HepG2 (cell line): ENCODE measurements at regions not wholly inside any gene's neighbourhood (a gene's known extent, or its start where the extent isn't known, plus 50 kb on each side); places are given as distances from the start of the nearest gene placed in this dataset.

Experiments
- ATAC-seq: fragments of 200-7000 bp; cut with Tn5 transposase; 3 replicates; pipeline ENCODE4 v1.9.1; 2020; ENCODE audit warnings: mild to moderate bottlenecking, moderate library complexity
- BruUV-seq: library from RNA; stranded (reverse); fragments of 400-500 nt; replicated peaks from 2 replicates; lab custom pipeline; 2021; lab: Mats Ljungman, UMichigan
- CTCF ChIA-PET: fragments of 300-600 bp; formaldehyde crosslinking; extraction: SDS; loops from one replicate; lab custom pipeline; 2021; ENCODE audit warnings: low total read pairs, inconsistent platforms, low intra/inter-chr PET ratio; lab: Yijun Ruan, JAX
- POLR2A ChIA-PET: fragments of 350-600 bp; sonication (Branson Sonifier 250); formaldehyde crosslinking; loops from one replicate; lab custom pipeline; 2020; ENCODE audit warnings: antibody characterized with exemption, inconsistent platforms; lab: Yijun Ruan, JAX
- DNase-seq: peaks from one replicate; pipeline ENCODE4 v3.0.0-alpha.2; 2015; ENCODE audit warnings: low spot score
- FAIRE-seq: peaks from 3 replicates; lab custom pipeline; 2011; peaks lifted over from hg19 to GRCh38; lab: Jason Lieb, UNC
- H2AFZ ChIP-seq: one replicate; pipeline ENCODE4 v1.6.1; 2011; ENCODE audit warnings: low read length, inconsistent platforms
- H3K27ac ChIP-seq: fragments of 300-600 bp; 3 replicates; pipeline ENCODE4 v1.8.0; 2011; ENCODE audit warnings: mixed run types, mild to moderate bottlenecking, mixed read lengths, low read length, inconsistent platforms; ENCODE audit not compliant: insufficient read depth; ENCODE audit errors: extremely low read length
- H3K27me3 ChIP-seq, 2 experiments: fragments of 200-600 bp in 1 of 2; 2 replicates in 1 of 2; 3 replicates in 1 of 2; pipeline versions ENCODE4 v1.6.0 to v1.8.0; 2011; ENCODE audit warnings: low read length in 2 of 2, mild to moderate bottlenecking in 2 of 2, moderate library complexity in 2 of 2, inconsistent platforms in 1 of 2; ENCODE audit not compliant: insufficient read depth in 2 of 2, control insufficient read depth in 1 of 2
- H3K36me3 ChIP-seq, 2 experiments: fragments of 200-600 bp in 1 of 2; replicated peaks in 1 of 2; 2 replicates in 1 of 2; 3 replicates in 1 of 2; pipeline versions ENCODE4 v1.5.1 to v1.8.0; 2011; ENCODE audit warnings: low read length in 2 of 2, inconsistent platforms in 1 of 2; ENCODE audit not compliant: insufficient read depth in 2 of 2, control insufficient read depth in 1 of 2
- H3K4me1 ChIP-seq: 2 replicates; pipeline ENCODE4 v1.5.1; 2012; ENCODE audit warnings: low read length, inconsistent platforms; ENCODE audit not compliant: insufficient read depth
- H3K4me2 ChIP-seq: 2 replicates; pipeline ENCODE4 v1.6.0; 2011; ENCODE audit warnings: low read depth, low read length, inconsistent platforms
- H3K4me3 ChIP-seq, 3 experiments: fragments of 200-600 bp in 1 of 3; sonication (generic), shearing (Covaris generic) in 1 of 3; replicated peaks in 1 of 3; 2 replicates each; pipeline ENCODE4 v1.5.1; 2011 to 2016; ENCODE audit warnings: low read length in 3 of 3, inconsistent platforms in 2 of 3, low read depth in 2 of 3, mild to moderate bottlenecking in 2 of 3, control low read depth in 1 of 3, mixed read lengths in 1 of 3; ENCODE audit not compliant: insufficient read depth in 1 of 3
- H3K79me2 ChIP-seq: one replicate; pipeline ENCODE4 v1.6.1; 2011; ENCODE audit warnings: low read length, inconsistent platforms; ENCODE audit not compliant: insufficient read depth
- H3K9ac ChIP-seq: 2 replicates; pipeline ENCODE4 v1.6.0; 2011; ENCODE audit warnings: mild to moderate bottlenecking, low read depth, low read length, inconsistent platforms; ENCODE audit not compliant: insufficient read depth
- H3K9me3 ChIP-seq: 2 replicates; pipeline ENCODE4 v1.5.1; 2012; ENCODE audit warnings: mild to moderate bottlenecking, low read length
- H4K20me1 ChIP-seq: 2 replicates; pipeline ENCODE4 v1.6.0; 2011; ENCODE audit warnings: inconsistent platforms, mild to moderate bottlenecking, low read length, moderate library complexity; ENCODE audit not compliant: insufficient read depth
- ARID2 ChIP-seq: sonication (generic); formaldehyde crosslinking; IDR thresholded peaks from 2 replicates; pipeline ENCODE4 v1.8.1; 2022; ENCODE audit warnings: mild to moderate bottlenecking, missing genetic modification reagents, borderline replicate concordance
- CEBPG ChIP-seq: IDR thresholded peaks from 2 replicates; pipeline ENCODE4 v1.6.1; 2016
- CREB1 ChIP-seq, 2 experiments: fragments of 450-650 bp in 1 of 2; IDR thresholded peaks; 2 replicates each; pipeline ENCODE4 v1.6.1; 2016 to 2017; ENCODE audit warnings: control low read depth in 1 of 2, mild to moderate bottlenecking in 1 of 2, missing compliant biosample characterization in 1 of 2, missing genetic modification characterization in 1 of 2
- DPF2 ChIP-seq: sonication (generic); formaldehyde crosslinking; IDR thresholded peaks from 2 replicates; pipeline ENCODE4 v1.4.0; 2020; ENCODE audit warnings: mild to moderate bottlenecking, low read depth, missing genetic modification reagents, borderline replicate concordance
- ELF1 ChIP-seq: sonication (generic); formaldehyde crosslinking; IDR thresholded peaks from 2 replicates; pipeline ENCODE4 v1.4.0; 2020; ENCODE audit warnings: missing genetic modification reagents
- EZH2 ChIP-seq: conservative IDR thresholded peaks from 2 replicates; pipeline ENCODE4 v1.6.1; 2012; ENCODE audit warnings: mild to moderate bottlenecking, low read depth, low read length, moderate library complexity
- FOXJ3 ChIP-seq: sonication (generic); formaldehyde crosslinking; IDR thresholded peaks from 2 replicates; pipeline ENCODE4 v1.4.0; 2020; ENCODE audit warnings: missing genetic modification reagents, mild to moderate bottlenecking, borderline replicate concordance
- HDAC2 ChIP-seq: sonication (generic); formaldehyde crosslinking; IDR thresholded peaks from 2 replicates; pipeline ENCODE4 v1.4.0; 2020; ENCODE audit warnings: missing genetic modification reagents
- HNRNPL ChIP-seq: fragments of 200-400 bp; formaldehyde crosslinking; IDR thresholded peaks from 2 replicates; pipeline ENCODE4 v1.6.1; 2017; ENCODE audit warnings: mild to moderate bottlenecking, low read depth, low read length
- PAWR ChIP-seq: sonication (generic); formaldehyde crosslinking; IDR thresholded peaks from 2 replicates; pipeline ENCODE4 v1.4.0; 2020; ENCODE audit warnings: missing genetic modification reagents, mild to moderate bottlenecking, borderline replicate concordance
- RARA ChIP-seq: IDR thresholded peaks from 2 replicates; pipeline ENCODE4 v1.6.1; 2016; ENCODE audit warnings: missing genetic modification reagents, missing compliant biosample characterization
- RBM22 ChIP-seq: fragments of 200-400 bp; formaldehyde crosslinking; optimal IDR thresholded peaks from 2 replicates; pipeline ENCODE3; 2017; ENCODE audit warnings: mild to moderate bottlenecking, low read length, moderate library complexity
- SRF ChIP-seq: IDR thresholded peaks from 2 replicates; pipeline ENCODE4 v1.6.1; 2011; ENCODE audit warnings: mild to moderate bottlenecking, low read depth, low read length, moderate library complexity
- TCF7L2 ChIP-seq: IDR thresholded peaks from 2 replicates; pipeline ENCODE4 v1.6.1; 2011; ENCODE audit warnings: mild to moderate bottlenecking, low read depth, low read length, moderate library complexity
- ZBTB34 ChIP-seq: sonication (generic); formaldehyde crosslinking; IDR thresholded peaks from 2 replicates; pipeline ENCODE4 v1.8.0; 2022; ENCODE audit warnings: mild to moderate bottlenecking, missing genetic modification reagents
- ZNF432 ChIP-seq: sonication (generic); formaldehyde crosslinking; IDR thresholded peaks from 2 replicates; pipeline ENCODE4 v1.5.0; 2020; ENCODE audit warnings: missing genetic modification reagents, mild to moderate bottlenecking, borderline replicate concordance
- ZNF629 ChIP-seq: sonication (generic); formaldehyde crosslinking; conservative IDR thresholded peaks from 2 replicates; pipeline ENCODE4 v1.5.0; 2020; ENCODE audit warnings: missing genetic modification reagents
- WGBS: methylation state at CpG from one replicate; pipeline ENCODE4 v1.1.6; 2017; ENCODE audit warnings: low lambda C conversion rate; 5-methylcytosine and 5-hydroxymethylcytosine counted together
- in situ Hi-C: cut with HindIII; loops from 2 replicates; pipeline ENCODE4 v1.10.0; 2017; ENCODE audit warnings: low pct_unique_long_range_greater_than_20kb; ENCODE audit not compliant: extremely low pct_ligation_motif_present
- intact Hi-C: fragments of 100-400 bp; cut with micrococcal nuclease; formaldehyde crosslinking; loops from one replicate; pipeline ENCODE4 v1.10.0; 2022; ENCODE audit not compliant: unreplicated experiment
- TF ChIP-seq, protein P1 (sequence below): sonication (generic); formaldehyde crosslinking; IDR thresholded peaks from 2 replicates; pipeline ENCODE4 v1.4.0; 2020; ENCODE audit warnings: missing genetic modification reagents, mild to moderate bottlenecking, borderline replicate concordance

DNA sequence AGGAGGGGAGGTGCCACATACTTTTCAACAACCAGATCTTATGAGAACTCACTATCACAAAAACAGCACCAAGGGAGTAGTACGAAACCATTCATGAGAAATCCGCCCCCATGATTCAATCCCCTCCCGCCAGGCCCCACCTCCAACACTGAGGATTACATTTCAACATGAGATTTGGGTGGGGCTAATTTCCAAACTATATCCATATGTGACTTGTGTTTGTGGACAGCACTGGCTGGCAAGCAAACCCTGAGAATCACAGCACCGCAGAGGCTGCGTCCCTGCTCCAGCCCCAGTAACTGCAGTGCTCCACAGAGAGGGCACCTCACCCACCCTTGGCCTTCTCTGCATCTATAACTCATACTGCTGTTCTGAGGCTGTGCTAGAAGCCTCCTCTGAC, 211.2 kb upstream of the PODXL start:
- intact Hi-C loops: no loop called here
- BruUV-seq: no TSS peak

More for the DNA sequence above, 211.2 kb upstream of the PODXL start:
- ChIA-PET CTCF (no interaction called here), POLR2A (no interaction called here)
- TF ChIP-seq HDAC2 (CRISPR knock-in tag) (no peak), CREB1 (IDR thresholded peaks at IDR 0.05) (no peak), CREB1 (CRISPR knock-in tag; IDR thresholded peaks at IDR 0.05) (no peak), FOXJ3 (CRISPR knock-in tag) (no peak), TCF7L2 (no peak), RBM22 (no peak), ZNF629 (CRISPR knock-in tag) (no peak), ZNF432 (CRISPR knock-in tag) (no peak), HNRNPL (no peak), CEBPG (CRISPR knock-in tag) (no peak), DPF2 (CRISPR knock-in tag) (no peak), SRF (no peak), EZH2 (no peak), ELF1 (CRISPR knock-in tag) (no peak), ARID2 (CRISPR knock-in tag) (no peak), ZBTB34 (no peak), PAWR (no peak), RARA (CRISPR knock-in tag) (no peak)
- TF ChIP-seq, protein P1, sequence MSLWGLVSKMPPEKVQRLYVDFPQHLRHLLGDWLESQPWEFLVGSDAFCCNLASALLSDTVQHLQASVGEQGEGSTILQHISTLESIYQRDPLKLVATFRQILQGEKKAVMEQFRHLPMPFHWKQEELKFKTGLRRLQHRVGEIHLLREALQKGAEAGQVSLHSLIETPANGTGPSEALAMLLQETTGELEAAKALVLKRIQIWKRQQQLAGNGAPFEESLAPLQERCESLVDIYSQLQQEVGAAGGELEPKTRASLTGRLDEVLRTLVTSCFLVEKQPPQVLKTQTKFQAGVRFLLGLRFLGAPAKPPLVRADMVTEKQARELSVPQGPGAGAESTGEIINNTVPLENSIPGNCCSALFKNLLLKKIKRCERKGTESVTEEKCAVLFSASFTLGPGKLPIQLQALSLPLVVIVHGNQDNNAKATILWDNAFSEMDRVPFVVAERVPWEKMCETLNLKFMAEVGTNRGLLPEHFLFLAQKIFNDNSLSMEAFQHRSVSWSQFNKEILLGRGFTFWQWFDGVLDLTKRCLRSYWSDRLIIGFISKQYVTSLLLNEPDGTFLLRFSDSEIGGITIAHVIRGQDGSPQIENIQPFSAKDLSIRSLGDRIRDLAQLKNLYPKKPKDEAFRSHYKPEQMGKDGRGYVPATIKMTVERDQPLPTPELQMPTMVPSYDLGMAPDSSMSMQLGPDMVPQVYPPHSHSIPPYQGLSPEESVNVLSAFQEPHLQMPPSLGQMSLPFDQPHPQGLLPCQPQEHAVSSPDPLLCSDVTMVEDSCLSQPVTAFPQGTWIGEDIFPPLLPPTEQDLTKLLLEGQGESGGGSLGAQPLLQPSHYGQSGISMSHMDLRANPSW (CRISPR knock-in tag): no peak
- DNase-seq: no peak
- H3K27ac ChIP-seq: no peak overlapping the region
- no peak overlapping the region for H3K9ac ChIP-seq
- no peaks in the 10 kb centered on the region for H3K9me3 ChIP-seq
- H3K4me1 ChIP-seq: no peaks in the 10 kb centered on the region
- no peaks in the 10 kb centered on the region for H3K79me2 ChIP-seq
- H3K4me3 ChIP-seq: no peak overlapping the region
- no peak for FAIRE-seq
- H2AFZ ChIP-seq: no peak overlapping the region
- WGBS: 18% methylated on average over 3 of the region's 5 CpGs
- no peak for ATAC-seq
- peaks cover 0 to 7% of the 10 kb centered on the region in 2 experiments; a peak in 3 of 5 replicates for H3K27me3 ChIP-seq
- no peaks in the 10 kb centered on the region for H4K20me1 ChIP-seq
- no peak overlapping the region for H3K4me2 ChIP-seq
- no peaks in the 10 kb centered on the region for H3K36me3 ChIP-seq
- in situ Hi-C loops: no loop called here
